Aorta (tissue), 5 donors: ENCODE measurements at regions not wholly inside any gene's neighbourhood (a gene's known extent, or its start where the extent isn't known, plus 50 kb on each side); places are given as distances from the start of the nearest gene placed in this dataset.
A peak's percentile ranks its signal among the peaks of the same experiment; 100 is the strongest.

ENCODE experiments used
- ATAC-seq: fragments of 200-7000 bp; cut with Tn5 transposase; one replicate; pipeline ENCODE4 v1.9.1; 2022; ENCODE audit warnings: moderate library complexity; ENCODE audit not compliant: low FRiP score
- DNase-seq, 2 donors: peaks; one replicate each; pipeline ENCODE4 v3.0.0-alpha.2; 2020
- H3K27ac ChIP-seq, 2 donors: one replicate each; pipeline ENCODE4 v1.5.1; 2013; ENCODE audit warnings: low read length in 2 of 2, mild to moderate bottlenecking in 2 of 2, moderate library complexity in 2 of 2, control low read depth in 1 of 2, inconsistent platforms in 1 of 2, low read depth in 1 of 2
- H3K27me3 ChIP-seq, 2 donors: one replicate each; pipeline ENCODE4 v1.6.1; 2013; ENCODE audit warnings: control low read depth in 1 of 2, low read length in 1 of 2, mild to moderate bottlenecking in 1 of 2, moderate library complexity in 1 of 2; ENCODE audit not compliant: insufficient read depth in 2 of 2, control insufficient read depth in 1 of 2
- H3K36me3 ChIP-seq, 2 donors: one replicate each; pipeline ENCODE4 v1.6.1; 2013; ENCODE audit warnings: control low read depth in 1 of 2, low read length in 1 of 2, mild to moderate bottlenecking in 1 of 2; ENCODE audit not compliant: insufficient read depth in 2 of 2, control insufficient read depth in 1 of 2
- H3K4me1 ChIP-seq, 2 donors: one replicate each; pipeline ENCODE4 v1.6.1; 2013; ENCODE audit warnings: low read length in 2 of 2, control low read depth in 1 of 2, mild to moderate bottlenecking in 1 of 2, moderate library complexity in 1 of 2; ENCODE audit not compliant: insufficient read depth in 2 of 2, control insufficient read depth in 1 of 2
- H3K4me3 ChIP-seq, 2 donors: one replicate each; pipeline ENCODE4 v1.5.1; 2013; ENCODE audit warnings: low read length in 2 of 2, control low read depth in 1 of 2, mild to moderate bottlenecking in 1 of 2
- H3K9me3 ChIP-seq: one replicate; pipeline ENCODE4 v1.6.1; 2013; ENCODE audit warnings: mild to moderate bottlenecking, low read length; ENCODE audit not compliant: control insufficient read depth
- WGBS, 2 donors: extraction: QIAGEN DNeasy Blood & Tissue Kit; methylation state at CpG; one replicate each; pipeline ENCODE4 v1.1.7; 2013; 5-methylcytosine and 5-hydroxymethylcytosine counted together
- intact Hi-C, 2 donors: fragments of 100-400 bp; cut with DNase I; formaldehyde crosslinking; loops; one replicate each; pipeline versions ENCODE4 v1.14.2 to v1.15.0; 2022
- donor health status: healthy with polysubstance abuse.
- donor health status: Bipolar disorder and iron deficiency.
- donor health status: DM: no; HTN: no; CAD: no.
- donor health status: DM: no; HTN: no; CAD: no.
- donor health status: DM: yes; HTN: yes; CAD: no.

DNA sequence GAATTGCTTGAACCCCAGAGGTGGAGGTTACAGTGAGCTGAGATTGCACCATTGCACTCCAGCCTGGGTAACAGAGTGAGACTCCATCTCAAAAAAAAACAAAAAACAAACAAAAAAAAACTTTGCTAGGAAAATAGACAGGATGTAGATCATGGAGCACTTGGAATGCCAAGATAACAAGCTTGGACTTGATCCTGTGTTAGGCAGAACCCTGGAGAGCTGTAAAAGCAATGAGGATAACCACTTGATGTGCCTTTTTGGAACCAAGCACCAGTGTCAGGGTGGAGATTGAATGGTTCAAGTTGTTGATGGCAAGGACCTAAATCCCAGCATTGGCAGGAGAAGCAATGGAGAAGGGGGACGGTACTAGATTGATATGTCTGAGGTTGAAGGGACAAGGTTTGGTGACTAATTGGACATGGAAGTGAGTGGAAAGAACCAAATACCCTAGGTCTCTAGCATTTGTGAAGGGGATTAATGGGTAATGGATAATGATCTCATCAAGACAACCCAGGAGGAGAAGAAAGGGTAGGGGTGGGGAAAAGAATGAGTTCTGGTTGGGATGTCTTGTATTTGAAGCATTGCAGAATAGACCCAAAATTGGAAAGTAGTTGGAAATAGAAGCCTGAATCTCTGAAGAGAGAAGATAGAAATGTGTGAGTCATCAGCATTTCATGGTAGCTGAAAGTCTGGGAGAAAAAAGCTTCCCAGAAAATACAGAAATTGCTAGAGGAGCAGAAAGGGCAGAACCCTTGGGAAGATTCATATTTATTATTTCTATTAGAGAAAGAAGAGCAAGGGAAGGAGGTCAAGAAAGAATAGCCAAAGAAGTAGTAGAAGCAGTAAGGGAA is 176.7 kb downstream of the NUAK1 start:
- 89 to 92% methylated on average over 1 of the region's 1 CpG for WGBS, 2 donors
- ATAC-seq (no peak), DNase-seq (no peak)
- Histone ChIP-seq H3K9me3 (no peaks in the 10 kb centered on the region), H3K4me1 (peaks cover 4 to 6% of the 10 kb centered on the region in 2 donors), H3K4me3 (no peak overlapping the region), H3K27ac (no peak overlapping the region), H3K27me3 (no peaks in the 10 kb centered on the region), H3K36me3 (no peaks in the 10 kb centered on the region)
- intact Hi-C loops = loop anchor here (5.0 to 10.0 kb wide), 4 partner anchors 105 to 547 kb away; partner anchors contain the start of gene NUAK1 (in 1 of the 2)

DNA sequence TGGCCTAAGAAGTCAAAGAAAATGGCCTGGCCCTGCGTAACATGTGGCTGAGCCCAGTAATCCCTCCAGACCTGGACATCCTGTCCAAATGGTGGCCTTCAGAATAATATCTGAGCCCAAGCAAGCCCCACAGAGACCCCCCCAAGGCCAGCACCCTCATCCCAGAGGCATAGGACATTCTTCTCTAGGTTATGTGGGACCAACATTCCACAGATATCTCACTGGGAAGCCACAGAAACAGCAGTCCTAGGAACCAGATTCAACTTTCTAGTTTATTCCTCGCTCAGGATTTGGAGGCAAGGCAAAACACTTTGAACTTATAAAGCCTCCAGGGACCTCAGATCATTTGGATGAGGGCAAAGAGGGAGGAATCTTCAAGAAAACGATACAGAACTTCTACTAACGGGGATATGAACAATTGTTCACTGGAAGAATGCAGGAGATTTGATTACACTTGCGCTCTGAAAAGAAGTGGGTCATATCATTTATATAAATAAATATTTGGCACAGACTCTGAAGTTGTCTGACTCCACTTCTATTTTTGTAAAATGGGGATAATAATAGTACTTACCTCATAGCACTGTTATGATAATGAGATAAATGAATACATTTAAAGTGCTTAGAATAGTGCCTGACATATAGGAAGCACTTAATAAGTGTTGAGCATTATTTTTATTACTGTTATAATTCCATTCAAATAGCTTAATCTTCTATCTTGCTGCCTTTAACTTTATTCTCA is 171.5 kb downstream of the NUAK1 start:
- DNase-seq (no peak), ATAC-seq (peak; percentile 66)
- 12 to 15% methylated on average over 5 of the region's 5 CpGs for WGBS, 2 donors
- Histone ChIP-seq H3K4me1 (peaks cover 0 to 2% of the 10 kb centered on the region in 2 donors), H3K4me3 (no peak overlapping the region), H3K27ac (peak overlapping the region; percentile 92 to 94), H3K9me3 (no peaks in the 10 kb centered on the region), H3K27me3 (no peaks in the 10 kb centered on the region), H3K36me3 (no peaks in the 10 kb centered on the region)
- intact Hi-C loops = loop anchor here in 1 of 2 donors (5.0 to 10.0 kb wide), 3 partner anchors 115 to 552 kb away; no protein-coding TSS in a partner anchor

DNA sequence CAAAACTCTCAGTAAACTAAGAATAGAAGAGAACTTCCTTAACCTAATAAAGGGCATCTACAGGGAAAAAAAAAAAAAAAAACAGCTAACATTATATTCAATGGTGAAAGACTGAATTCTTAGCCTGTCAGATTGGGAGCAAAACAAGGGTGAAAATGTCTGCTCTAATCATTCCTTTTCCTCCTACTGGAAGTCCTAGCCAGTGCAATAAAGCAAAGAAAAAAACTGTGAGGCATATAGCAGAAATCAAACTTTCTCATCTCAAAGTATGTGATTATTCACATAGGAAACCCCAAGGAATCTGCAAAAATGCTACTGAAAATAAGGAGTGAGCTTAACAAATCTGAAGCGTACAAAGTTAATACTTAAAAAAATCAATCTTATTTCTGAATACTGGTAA is 170.7 kb downstream of the NUAK1 start:
- 91 to 93% methylated on average over 1 of the region's 1 CpG for WGBS, 2 donors
- DNase-seq (no peak), ATAC-seq (no peak)
- H3K4me3 ChIP-seq = no peak overlapping the region
- intact Hi-C loops = loop anchor here in 1 of 2 donors (5.0 to 10.0 kb wide), 3 partner anchors 114 to 553 kb away; no protein-coding TSS in a partner anchor
- H3K27ac ChIP-seq = peak overlapping the region in 1 of 2 donors; percentile 30
- H3K9me3 ChIP-seq = no peaks in the 10 kb centered on the region
- H3K27me3 ChIP-seq = no peaks in the 10 kb centered on the region
- H3K36me3 ChIP-seq = no peaks in the 10 kb centered on the region
- peaks cover 0 to 2% of the 10 kb centered on the region in 2 donors for H3K4me1 ChIP-seq

DNA sequence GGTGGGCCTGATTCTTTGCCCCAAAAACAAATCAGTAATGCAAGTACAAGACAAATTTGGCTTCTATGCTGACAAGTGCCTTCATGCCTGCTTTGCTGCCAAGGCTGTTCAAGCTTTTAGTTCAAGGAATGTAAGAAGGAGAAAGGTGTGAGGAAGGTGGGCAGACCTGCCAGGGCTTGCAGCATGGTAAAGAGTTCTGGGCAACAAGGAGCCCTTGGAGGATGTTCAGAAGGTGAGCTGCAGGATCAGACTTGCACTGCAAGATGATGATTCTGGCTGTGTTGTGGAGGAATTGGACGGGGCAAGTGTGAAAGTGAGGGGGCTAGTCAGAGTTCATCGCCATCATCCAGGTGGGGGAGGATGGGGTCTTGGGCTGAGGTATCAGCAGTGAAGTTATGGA is 167.9 kb downstream of the NUAK1 start:
- no peaks in the 10 kb centered on the region for H3K36me3 ChIP-seq
- H3K27me3 ChIP-seq = no peaks in the 10 kb centered on the region
- no peaks in the 10 kb centered on the region for H3K9me3 ChIP-seq
- no peak overlapping the region for H3K4me3 ChIP-seq
- no peak for ATAC-seq
- no peak for DNase-seq
- intact Hi-C loops = no loop called here
- no peak overlapping the region for H3K27ac ChIP-seq
- 98% methylated on average over 2 of the region's 2 CpGs for WGBS, 2 donors
- no peaks in the 10 kb centered on the region for H3K4me1 ChIP-seq

DNA sequence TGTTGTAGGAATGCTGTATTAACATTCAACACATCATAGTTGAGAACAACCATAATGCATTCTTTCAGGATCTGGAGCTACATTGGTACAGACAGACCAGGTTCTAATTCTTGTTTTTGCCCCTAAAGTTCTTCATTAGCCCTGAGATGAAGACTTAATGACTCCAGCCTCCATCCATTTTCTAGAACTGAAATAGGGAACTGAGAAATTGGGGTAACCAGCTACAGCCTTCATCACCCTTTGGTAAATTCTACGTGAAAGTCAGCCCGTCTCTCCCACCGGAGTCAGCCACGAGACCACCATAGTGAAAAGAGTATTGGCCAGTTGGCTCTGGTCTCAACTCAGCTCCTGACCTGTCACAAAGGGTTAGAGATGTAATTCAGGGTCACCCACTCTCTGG is 164.0 kb downstream of the NUAK1 start:
- no peak for ATAC-seq
- Histone ChIP-seq H3K4me3 (no peak overlapping the region), H3K9me3 (no peaks in the 10 kb centered on the region), H3K36me3 (no peaks in the 10 kb centered on the region), H3K4me1 (no peaks in the 10 kb centered on the region), H3K27ac (no peak overlapping the region), H3K27me3 (no peaks in the 10 kb centered on the region)
- DNase-seq = no peak
- intact Hi-C loops = no loop called here
- WGBS, 2 donors = 97 to 98% methylated on average over 4 of the region's 4 CpGs

DNA sequence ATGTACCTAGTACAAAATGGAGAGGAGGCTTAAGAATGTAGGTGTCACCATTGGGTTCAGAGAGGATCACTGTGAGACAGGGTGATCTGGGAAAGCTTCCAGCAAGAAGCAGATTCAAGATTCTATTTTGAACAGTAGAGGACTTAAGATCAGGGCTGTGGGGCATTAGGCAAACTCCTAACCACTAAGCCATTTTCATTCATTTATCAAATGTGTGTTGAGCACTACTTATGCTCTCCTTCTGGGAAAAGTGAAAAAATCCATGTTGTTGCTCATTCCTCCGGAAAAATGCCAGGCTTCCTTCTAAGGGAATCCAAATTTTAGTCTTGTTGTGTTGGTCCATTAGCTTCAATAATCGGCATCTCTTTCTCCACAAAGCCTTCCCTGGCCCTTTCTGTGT is 163.4 kb downstream of the NUAK1 start:
- no peak for ATAC-seq
- Histone ChIP-seq H3K4me3 (no peak overlapping the region), H3K4me1 (no peaks in the 10 kb centered on the region), H3K36me3 (no peaks in the 10 kb centered on the region), H3K27ac (no peak overlapping the region), H3K27me3 (no peaks in the 10 kb centered on the region), H3K9me3 (no peaks in the 10 kb centered on the region)
- intact Hi-C loops = no loop called here
- DNase-seq = no peak
- WGBS, 2 donors = 80 to 86% methylated on average over 2 of the region's 2 CpGs

DNA sequence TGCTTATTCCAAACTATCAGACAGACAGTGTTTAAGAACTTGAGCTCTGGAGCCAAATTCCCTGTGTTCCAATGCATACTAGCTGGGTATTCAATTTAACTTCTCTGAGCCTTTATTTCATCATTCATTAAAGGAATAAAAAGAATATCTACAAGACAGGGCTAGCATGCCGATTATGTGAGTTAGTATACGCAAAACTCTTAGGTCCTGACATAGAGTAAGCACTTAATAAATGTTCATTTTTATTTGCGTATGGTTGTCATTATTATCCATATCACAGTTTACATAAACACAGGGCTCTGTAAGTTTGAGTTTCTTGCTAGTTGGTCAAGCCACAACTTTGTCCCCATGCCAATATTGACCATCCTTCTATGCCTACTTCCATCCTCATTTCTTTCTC is 161.5 kb downstream of the NUAK1 start:
- H3K27ac ChIP-seq = no peak overlapping the region
- WGBS, 2 donors = 97 to 98% methylated on average over 3 of the region's 3 CpGs
- intact Hi-C loops = no loop called here
- ATAC-seq (no peak), DNase-seq (no peak)
- no peaks in the 10 kb centered on the region for H3K9me3 ChIP-seq
- H3K4me3 ChIP-seq = no peak overlapping the region
- H3K4me1 ChIP-seq = no peaks in the 10 kb centered on the region
- H3K36me3 ChIP-seq = no peaks in the 10 kb centered on the region
- H3K27me3 ChIP-seq = no peaks in the 10 kb centered on the region

DNA sequence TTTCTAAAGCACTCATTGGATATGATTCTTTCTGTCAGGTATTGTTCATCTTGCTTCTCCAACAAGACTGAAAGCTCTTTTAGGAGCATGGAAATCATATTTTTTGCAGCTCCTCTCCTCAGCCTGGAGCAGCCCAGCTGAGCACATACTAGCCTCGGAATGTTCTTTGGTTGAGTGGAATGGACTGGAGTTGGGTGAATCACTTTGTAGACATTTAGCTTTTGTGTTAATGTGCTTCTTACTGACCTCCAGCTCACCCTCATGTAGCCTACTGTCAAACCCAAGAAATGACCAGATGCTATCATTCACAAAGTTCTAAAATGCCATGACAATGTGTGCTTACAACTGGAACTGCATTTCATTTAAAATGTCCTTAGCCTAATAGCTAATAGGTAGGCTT is 161.1 kb downstream of the NUAK1 start:
- Histone ChIP-seq H3K36me3 (no peaks in the 10 kb centered on the region), H3K4me3 (no peak overlapping the region), H3K9me3 (no peaks in the 10 kb centered on the region), H3K27me3 (no peaks in the 10 kb centered on the region), H3K27ac (no peak overlapping the region), H3K4me1 (no peaks in the 10 kb centered on the region)
- intact Hi-C loops = no loop called here
- WGBS, 2 donors = 94 to 100% methylated on average over 1 of the region's 1 CpG
- DNase-seq = no peak
- ATAC-seq = no peak
